ENCODE measurements at regions not wholly inside any gene's neighbourhood (a gene's known extent, or its start where the extent isn't known, plus 50 kb on each side); places are given as distances from the start of the nearest gene placed in this dataset.

DNA sequence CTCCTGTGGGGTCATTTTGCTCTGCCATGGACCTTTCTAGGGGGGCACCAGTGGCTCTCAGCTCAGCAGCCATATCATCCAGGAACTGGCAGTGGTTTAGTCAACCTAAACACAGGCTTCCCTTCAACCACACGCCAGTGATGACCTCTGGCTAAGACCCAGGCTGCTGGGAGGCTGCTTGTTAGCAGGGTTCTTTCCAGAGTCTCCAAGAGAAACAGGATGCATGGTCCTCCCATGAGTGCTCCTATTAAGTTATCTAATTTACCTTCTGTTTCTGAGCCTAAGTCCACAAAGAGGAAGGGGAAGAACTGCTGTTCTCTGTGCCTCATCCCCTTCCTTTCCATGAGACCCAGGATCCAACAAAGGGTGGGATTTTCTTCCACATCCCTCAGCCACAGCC, 137.3 kb upstream of the PLXNA2 start:
- Histone ChIP-seq H3K27ac (ENCODE audit: low read length) (no peak overlapping the region), H3K4me3 (ENCODE audit: low read depth in 2 of 2, low read length in 2 of 2) (no peak overlapping the region), H3K27me3 (ENCODE audit: control insufficient read depth, insufficient read depth, low read length) (no peaks in the 10 kb centered on the region), H3K9me3 (ENCODE audit: control insufficient read depth, insufficient read depth, low read depth, low read length) (no peaks in the 10 kb centered on the region), H3K36me3 (ENCODE audit: control insufficient read depth, insufficient read depth, low read length) (no peaks in the 10 kb centered on the region), H3K4me1 (ENCODE audit: control insufficient read depth, insufficient read depth, low read length) (no peaks in the 10 kb centered on the region)
- ChIA-PET POLR2A (no interaction called here), CTCF (no interaction called here)
- TF ChIP-seq REST (IDR thresholded peaks at IDR 0.05; ENCODE audit: insufficient read depth in 1 of 2, low read depth in 2 of 2, low read length in 1 of 2) (no peak), POLR2AphosphoS5 (IDR thresholded peaks at IDR 0.05; ENCODE audit: low read depth, low read length) (no peak), SIN3A (IDR thresholded peaks at IDR 0.05; ENCODE audit: borderline replicate concordance, insufficient read depth, low read depth, low read length) (no peak), TCF7L2 (IDR thresholded peaks at IDR 0.05; ENCODE audit: low read depth, low read length) (no peak)
- TF ChIP-seq, protein P1, sequence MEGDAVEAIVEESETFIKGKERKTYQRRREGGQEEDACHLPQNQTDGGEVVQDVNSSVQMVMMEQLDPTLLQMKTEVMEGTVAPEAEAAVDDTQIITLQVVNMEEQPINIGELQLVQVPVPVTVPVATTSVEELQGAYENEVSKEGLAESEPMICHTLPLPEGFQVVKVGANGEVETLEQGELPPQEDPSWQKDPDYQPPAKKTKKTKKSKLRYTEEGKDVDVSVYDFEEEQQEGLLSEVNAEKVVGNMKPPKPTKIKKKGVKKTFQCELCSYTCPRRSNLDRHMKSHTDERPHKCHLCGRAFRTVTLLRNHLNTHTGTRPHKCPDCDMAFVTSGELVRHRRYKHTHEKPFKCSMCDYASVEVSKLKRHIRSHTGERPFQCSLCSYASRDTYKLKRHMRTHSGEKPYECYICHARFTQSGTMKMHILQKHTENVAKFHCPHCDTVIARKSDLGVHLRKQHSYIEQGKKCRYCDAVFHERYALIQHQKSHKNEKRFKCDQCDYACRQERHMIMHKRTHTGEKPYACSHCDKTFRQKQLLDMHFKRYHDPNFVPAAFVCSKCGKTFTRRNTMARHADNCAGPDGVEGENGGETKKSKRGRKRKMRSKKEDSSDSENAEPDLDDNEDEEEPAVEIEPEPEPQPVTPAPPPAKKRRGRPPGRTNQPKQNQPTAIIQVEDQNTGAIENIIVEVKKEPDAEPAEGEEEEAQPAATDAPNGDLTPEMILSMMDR (IDR thresholded peaks at IDR 0.05) = no peak
- ATAC-seq (no peak), DNase-seq (ENCODE audit: low read depth, low spot score) (no peak)
- no TSS peak for BruUV-seq (replicated peaks)
- intact Hi-C loops (cut with micrococcal nuclease; ENCODE audit: unreplicated experiment) (no loop called here), in situ Hi-C loops (cut with HindIII; ENCODE audit: low pct_unique_long_range_greater_than_20kb, low sequenced_read_pairs) (no loop called here)

GRCh38 chr1:208387908-208388811, 144.0 kb upstream of the PLXNA2 start:
- CTCF ChIA-PET = no interaction called here
- H3K4me1 ChIP-seq (ENCODE audit: control insufficient read depth, insufficient read depth, low read length) = no peaks in the 10 kb centered on the region
- H3K27me3 ChIP-seq (ENCODE audit: control insufficient read depth, insufficient read depth, low read length) = no peaks in the 10 kb centered on the region
- POLR2A ChIA-PET = no interaction called here
- no peak overlapping the region for H3K4me3 ChIP-seq (ENCODE audit: low read depth in 2 of 2, low read length in 2 of 2)
- DNase-seq (ENCODE audit: low read depth, low spot score) = no peak
- ATAC-seq = no peak
- BruUV-seq (replicated peaks) = no TSS peak
- H3K9me3 ChIP-seq (ENCODE audit: control insufficient read depth, insufficient read depth, low read depth, low read length) = no peaks in the 10 kb centered on the region
- TF ChIP-seq TCF7L2 (IDR thresholded peaks at IDR 0.05; ENCODE audit: low read depth, low read length) (no peak), POLR2AphosphoS5 (IDR thresholded peaks at IDR 0.05; ENCODE audit: low read depth, low read length) (no peak), SIN3A (IDR thresholded peaks at IDR 0.05; ENCODE audit: borderline replicate concordance, insufficient read depth, low read depth, low read length) (no peak), REST (IDR thresholded peaks at IDR 0.05; ENCODE audit: insufficient read depth in 1 of 2, low read depth in 2 of 2, low read length in 1 of 2) (no peak)
- TF ChIP-seq, protein P1 (IDR thresholded peaks at IDR 0.05) = no peak
- intact Hi-C loops (cut with micrococcal nuclease; ENCODE audit: unreplicated experiment) = no loop called here
- H3K36me3 ChIP-seq (ENCODE audit: control insufficient read depth, insufficient read depth, low read length) = no peaks in the 10 kb centered on the region
- H3K27ac ChIP-seq (ENCODE audit: low read length) = no peak overlapping the region
- in situ Hi-C loops (cut with HindIII; ENCODE audit: low pct_unique_long_range_greater_than_20kb, low sequenced_read_pairs) = no loop called here
